ENCODE measurements at regions not wholly inside any gene's neighbourhood (a gene's known extent, or its start where the extent isn't known, plus 50 kb on each side); places are given as distances from the start of the nearest gene placed in this dataset.

DNA sequence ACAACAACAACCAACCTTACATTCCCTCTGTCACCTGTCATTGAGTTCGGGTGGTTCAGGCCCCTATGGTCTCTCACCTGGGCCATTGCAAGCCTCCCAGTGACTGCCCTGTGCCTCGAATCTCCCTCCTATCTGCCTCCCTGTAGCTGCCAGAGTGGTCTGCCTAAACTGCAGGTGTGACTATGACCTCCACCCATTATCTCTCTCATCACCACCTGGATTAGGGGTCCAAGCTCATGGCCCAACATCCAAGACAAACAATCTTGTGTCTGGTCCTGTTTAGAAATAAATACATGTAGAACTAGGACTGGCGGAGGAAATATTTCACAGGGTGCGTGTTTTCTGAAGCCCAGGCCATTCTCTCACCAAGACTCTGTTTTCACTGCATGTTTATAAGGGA is 146.6 kb downstream of the HERPUD2 start:
- TF ChIP-seq FOXA1 (IDR thresholded peaks at IDR 0.05) (no peak), HDGF (IDR thresholded peaks at IDR 0.05; ENCODE audit: borderline replicate concordance) (no peak), SUZ12 (IDR thresholded peaks at IDR 0.05) (no peak), L3MBTL2 (conservative IDR thresholded peaks at IDR 0.05) (no peak), FOXM1 (IDR thresholded peaks at IDR 0.05; ENCODE audit: borderline replicate concordance) (no peak), BHLHE40 (IDR thresholded peaks at IDR 0.05; ENCODE audit: borderline replicate concordance) (no peak), SP1 (IDR thresholded peaks at IDR 0.05) (no peak)
- TF ChIP-seq, protein P1, sequence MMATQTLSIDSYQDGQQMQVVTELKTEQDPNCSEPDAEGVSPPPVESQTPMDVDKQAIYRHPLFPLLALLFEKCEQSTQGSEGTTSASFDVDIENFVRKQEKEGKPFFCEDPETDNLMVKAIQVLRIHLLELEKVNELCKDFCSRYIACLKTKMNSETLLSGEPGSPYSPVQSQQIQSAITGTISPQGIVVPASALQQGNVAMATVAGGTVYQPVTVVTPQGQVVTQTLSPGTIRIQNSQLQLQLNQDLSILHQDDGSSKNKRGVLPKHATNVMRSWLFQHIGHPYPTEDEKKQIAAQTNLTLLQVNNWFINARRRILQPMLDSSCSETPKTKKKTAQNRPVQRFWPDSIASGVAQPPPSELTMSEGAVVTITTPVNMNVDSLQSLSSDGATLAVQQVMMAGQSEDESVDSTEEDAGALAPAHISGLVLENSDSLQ (IDR thresholded peaks at IDR 0.05), result no peak
